ENCODE measurements at regions not wholly inside any gene's neighbourhood (a gene's known extent, or its start where the extent isn't known, plus 50 kb on each side); places are given as distances from the start of the nearest gene placed in this dataset.
"Not testable (repeated sequence)": the region's sequence is repeated elsewhere in the genome, so short reads cannot be mapped to it uniquely, and the experiment has no call there.

DNA sequence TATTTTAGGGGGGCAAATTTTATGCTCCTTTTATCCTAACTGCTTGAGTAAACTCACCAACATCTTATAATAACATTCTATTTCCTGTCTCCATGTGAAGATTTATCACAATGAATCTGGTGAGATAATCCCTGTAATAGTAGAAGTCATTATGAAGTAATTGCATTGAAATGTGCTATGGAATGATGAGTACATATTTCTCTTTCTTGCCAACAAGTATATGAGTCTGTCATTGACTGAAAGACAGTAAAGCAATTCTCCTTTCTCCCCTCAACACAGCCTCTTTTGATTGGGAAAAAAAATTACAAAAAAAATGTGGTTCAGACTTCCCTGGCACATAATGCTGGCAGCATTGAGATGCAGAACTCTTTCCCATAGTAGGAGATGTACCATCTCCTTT is 459.2 kb upstream of the RGMB start:
- POLR2A ChIA-PET, result no interaction called here
- Mint-ChIP-seq H3K27ac (no peak overlapping the region), H3K36me3 (no peaks in the 10 kb centered on the region), H3K4me3 (no peak overlapping the region), H3K27me3 (no peaks in the 10 kb centered on the region), H3K4me1 (peaks cover 0 to 6% (median 1%) of the 10 kb centered on the region in 3 donors), H3K9me3 (no peaks in the 10 kb centered on the region)
- Histone ChIP-seq H3K9me3 (no peaks in the 10 kb centered on the region), H3K27me3 (replicated peaks in 1 of 2; ENCODE audit: control insufficient read depth in 2 of 2, extremely low read depth in 1 of 2, insufficient read depth in 2 of 2, low read length in 1 of 2) (no peaks in the 10 kb centered on the region), H3K27ac (ENCODE audit: low read length) (no peak overlapping the region), H3K36me3 (ENCODE audit: control insufficient read depth in 2 of 2, extremely low read depth in 1 of 2, insufficient read depth in 1 of 2, low read length in 1 of 2) (no peaks in the 10 kb centered on the region), H3K4me1 (ENCODE audit: control insufficient read depth in 1 of 2, extremely low read depth in 1 of 2, insufficient read depth in 2 of 2, low read length in 2 of 2) (no peaks in the 10 kb centered on the region), H3K4me3 (ENCODE audit: control insufficient read depth in 1 of 2, extremely low read depth in 1 of 2, low read length in 1 of 2) (no peak overlapping the region)
- DNase-seq, result no peak
- ATAC-seq (replicated peaks in 1 of 4), result no peak
- CTCF ChIA-PET, result no interaction called here

DNA sequence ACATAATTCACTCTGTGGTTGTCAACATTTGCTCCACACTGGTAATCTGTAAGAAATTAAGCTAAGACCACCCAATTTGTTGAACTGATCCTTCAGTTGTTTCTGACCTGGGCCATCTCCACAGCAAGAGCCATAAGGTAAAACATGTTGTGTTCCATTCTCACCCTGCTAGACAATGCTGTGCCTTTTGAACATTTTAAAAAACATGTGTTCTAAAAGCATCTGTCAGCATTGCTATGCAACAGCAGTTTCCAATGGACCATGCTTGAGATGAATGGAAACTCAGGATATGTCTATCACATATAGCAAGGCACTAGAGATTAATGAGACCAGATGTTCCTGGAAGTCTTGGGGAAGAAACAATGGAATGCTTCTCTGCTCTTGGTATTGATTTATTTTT is 455.1 kb upstream of the RGMB start:
- Mint-ChIP-seq H3K4me3 (no peak overlapping the region), H3K4me1 (no peaks in the 10 kb centered on the region), H3K9me3 (no peaks in the 10 kb centered on the region), H3K36me3 (no peaks in the 10 kb centered on the region), H3K27me3 (peaks cover 0 to 4% of the 10 kb centered on the region in 2 donors), H3K27ac (no peak overlapping the region)
- no peak for ATAC-seq (replicated peaks in 1 of 4)
- no peaks in the 10 kb centered on the region for H3K36me3 ChIP-seq (ENCODE audit: control insufficient read depth in 2 of 2, extremely low read depth in 1 of 2, insufficient read depth in 1 of 2, low read length in 1 of 2)
- H3K27me3 ChIP-seq (replicated peaks in 1 of 2; ENCODE audit: control insufficient read depth in 2 of 2, extremely low read depth in 1 of 2, insufficient read depth in 2 of 2, low read length in 1 of 2), result no peaks in the 10 kb centered on the region
- DNase-seq, result no peak
- CTCF ChIA-PET, result no interaction called here
- no peaks in the 10 kb centered on the region for H3K9me3 ChIP-seq
- H3K4me1 ChIP-seq (ENCODE audit: control insufficient read depth in 1 of 2, extremely low read depth in 1 of 2, insufficient read depth in 2 of 2, low read length in 2 of 2), result no peaks in the 10 kb centered on the region
- no peak overlapping the region for H3K27ac ChIP-seq (ENCODE audit: low read length)
- H3K4me3 ChIP-seq (ENCODE audit: control insufficient read depth in 1 of 2, extremely low read depth in 1 of 2, low read length in 1 of 2), result no peak overlapping the region
- POLR2A ChIA-PET, result no interaction called here

DNA sequence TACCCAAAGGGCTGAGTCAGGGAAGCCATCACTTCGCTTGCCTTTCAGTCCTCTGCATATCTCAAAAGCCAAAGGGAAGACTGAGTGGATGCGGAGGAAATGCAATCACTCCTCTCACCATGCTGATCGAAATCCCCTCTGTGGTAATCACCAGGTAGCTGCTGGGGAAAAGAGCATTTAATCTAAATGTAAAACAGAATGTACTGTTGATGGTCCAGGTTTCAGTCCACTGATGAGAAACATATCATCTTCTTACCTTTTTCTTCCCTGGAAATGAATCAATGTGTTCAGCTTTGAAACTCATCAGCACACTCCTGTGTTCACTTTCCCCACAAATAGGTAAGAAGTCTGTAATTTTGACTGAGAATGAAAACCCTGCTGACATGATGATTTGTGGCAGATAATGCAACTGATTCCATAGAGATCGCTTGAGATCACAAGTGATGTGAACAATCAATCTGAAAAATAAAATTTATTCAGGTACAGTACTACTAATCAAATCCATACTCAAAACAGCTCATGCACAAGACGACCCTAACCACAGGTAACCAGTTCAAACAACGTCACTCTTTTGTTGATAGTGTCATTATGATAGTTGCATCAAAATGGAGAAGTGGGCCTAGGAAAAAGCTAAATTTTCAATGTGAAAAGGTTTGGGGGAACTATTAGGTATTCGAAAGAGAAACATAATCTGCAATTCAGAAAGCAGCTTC is 454.0 kb upstream of the RGMB start:
- no CpG with 5 or more reads among the region's 7 CpGs for WGBS (ENCODE audit: insufficient coverage)
- DNase-seq, result no peak
- H3K4me1 ChIP-seq (ENCODE audit: control insufficient read depth in 1 of 2, extremely low read depth in 1 of 2, insufficient read depth in 2 of 2, low read length in 2 of 2), result no peaks in the 10 kb centered on the region
- H3K36me3 ChIP-seq (ENCODE audit: control insufficient read depth in 2 of 2, extremely low read depth in 1 of 2, insufficient read depth in 1 of 2, low read length in 1 of 2), result no peaks in the 10 kb centered on the region
- no peak for ATAC-seq (replicated peaks in 1 of 4)
- Mint-ChIP-seq H3K27ac (no peak overlapping the region), H3K9me3 (no peaks in the 10 kb centered on the region), H3K4me3 (no peak overlapping the region), H3K27me3 (peaks cover 0 to 4% of the 10 kb centered on the region in 2 donors), H3K4me1 (no peaks in the 10 kb centered on the region), H3K36me3 (no peaks in the 10 kb centered on the region)
- no peak overlapping the region for H3K27ac ChIP-seq (ENCODE audit: low read length)
- H3K4me3 ChIP-seq (ENCODE audit: control insufficient read depth in 1 of 2, extremely low read depth in 1 of 2, low read length in 1 of 2), result no peak overlapping the region
- no peaks in the 10 kb centered on the region for H3K27me3 ChIP-seq (replicated peaks in 1 of 2; ENCODE audit: control insufficient read depth in 2 of 2, extremely low read depth in 1 of 2, insufficient read depth in 2 of 2, low read length in 1 of 2)
- ChIA-PET CTCF (no interaction called here), POLR2A (no interaction called here)
- H3K9me3 ChIP-seq, result no peaks in the 10 kb centered on the region

DNA sequence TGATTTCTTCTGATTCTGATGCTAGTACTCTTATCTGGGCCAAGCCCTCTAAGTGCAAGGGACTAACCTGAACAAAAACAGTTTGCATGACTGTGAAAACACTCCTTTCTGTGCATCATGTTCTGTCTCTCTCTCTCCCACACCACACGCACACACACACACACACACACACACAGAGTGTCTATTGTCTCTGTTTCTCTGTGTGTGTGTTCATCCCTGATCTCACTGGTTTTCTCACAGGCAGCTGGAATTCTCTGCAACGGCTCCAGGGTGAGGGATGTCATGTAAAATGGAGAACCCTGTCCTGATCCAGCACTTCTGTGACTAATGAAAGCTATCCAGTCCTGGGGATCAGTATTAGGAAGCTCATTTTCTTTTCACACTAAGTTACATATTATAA is 453.1 kb upstream of the RGMB start:
- ChIA-PET CTCF (no interaction called here), POLR2A (no interaction called here)
- Histone ChIP-seq H3K27me3 (replicated peaks in 1 of 2; ENCODE audit: control insufficient read depth in 2 of 2, extremely low read depth in 1 of 2, insufficient read depth in 2 of 2, low read length in 1 of 2) (no peaks in the 10 kb centered on the region), H3K27ac (ENCODE audit: low read length) (no peak overlapping the region), H3K4me1 (ENCODE audit: control insufficient read depth in 1 of 2, extremely low read depth in 1 of 2, insufficient read depth in 2 of 2, low read length in 2 of 2) (no peaks in the 10 kb centered on the region), H3K36me3 (ENCODE audit: control insufficient read depth in 2 of 2, extremely low read depth in 1 of 2, insufficient read depth in 1 of 2, low read length in 1 of 2) (no peaks in the 10 kb centered on the region), H3K4me3 (ENCODE audit: control insufficient read depth in 1 of 2, extremely low read depth in 1 of 2, low read length in 1 of 2) (no peak overlapping the region), H3K9me3 (no peaks in the 10 kb centered on the region)
- Mint-ChIP-seq H3K4me3 (no peak overlapping the region), H3K36me3 (no peaks in the 10 kb centered on the region), H3K4me1 (no peaks in the 10 kb centered on the region), H3K27ac (no peak overlapping the region), H3K27me3 (peaks cover 0 to 4% of the 10 kb centered on the region in 2 donors), H3K9me3 (peaks cover 0 to 4% (median 0%) of the 10 kb centered on the region in 3 donors)
- no peak for DNase-seq
- no peak for ATAC-seq (replicated peaks in 1 of 4)
- WGBS (ENCODE audit: insufficient coverage), result no CpG with 5 or more reads among the region's 2 CpGs

DNA sequence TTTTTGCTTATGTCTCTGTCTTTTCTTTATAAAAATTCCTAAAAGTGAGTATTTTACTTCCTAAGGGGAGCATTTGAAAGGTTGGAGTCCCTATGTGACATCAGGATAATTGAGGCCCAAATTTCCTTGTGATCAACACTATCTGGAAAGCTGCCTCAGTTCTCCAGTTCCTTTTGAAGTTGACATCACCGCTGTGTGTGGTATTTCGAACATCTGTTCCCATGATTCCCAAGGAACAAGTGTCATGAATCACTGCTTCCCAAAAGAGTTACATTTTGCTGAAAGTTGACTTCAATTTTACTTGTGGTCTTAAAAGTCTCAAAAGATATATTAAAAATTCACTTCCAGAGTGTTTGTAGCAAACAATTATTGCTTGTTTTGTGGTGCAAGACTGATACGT is 452.1 kb upstream of the RGMB start:
- H3K27me3 Mint-ChIP-seq, result peaks cover 0 to 4% of the 10 kb centered on the region in 2 donors
- WGBS (ENCODE audit: insufficient coverage), result 100% methylated on average over 2 of the region's 3 CpGs
- no peak overlapping the region for H3K27ac Mint-ChIP-seq
- Histone ChIP-seq H3K4me3 (ENCODE audit: control insufficient read depth in 1 of 2, extremely low read depth in 1 of 2, low read length in 1 of 2) (no peak overlapping the region), H3K9me3 (no peaks in the 10 kb centered on the region), H3K36me3 (ENCODE audit: control insufficient read depth in 2 of 2, extremely low read depth in 1 of 2, insufficient read depth in 1 of 2, low read length in 1 of 2) (no peaks in the 10 kb centered on the region), H3K27me3 (replicated peaks in 1 of 2; ENCODE audit: control insufficient read depth in 2 of 2, extremely low read depth in 1 of 2, insufficient read depth in 2 of 2, low read length in 1 of 2) (no peaks in the 10 kb centered on the region), H3K27ac (ENCODE audit: low read length) (no peak overlapping the region), H3K4me1 (ENCODE audit: control insufficient read depth in 1 of 2, extremely low read depth in 1 of 2, insufficient read depth in 2 of 2, low read length in 2 of 2) (no peaks in the 10 kb centered on the region)
- H3K4me3 Mint-ChIP-seq, result no peak overlapping the region
- DNase-seq (no peak), ATAC-seq (replicated peaks in 1 of 4) (no peak)
- H3K36me3 Mint-ChIP-seq, result no peaks in the 10 kb centered on the region
- POLR2A ChIA-PET, result no interaction called here
- CTCF ChIA-PET, result no interaction called here
- peaks cover 0 to 4% (median 0%) of the 10 kb centered on the region in 3 donors for H3K9me3 Mint-ChIP-seq
- no peaks in the 10 kb centered on the region for H3K4me1 Mint-ChIP-seq

DNA sequence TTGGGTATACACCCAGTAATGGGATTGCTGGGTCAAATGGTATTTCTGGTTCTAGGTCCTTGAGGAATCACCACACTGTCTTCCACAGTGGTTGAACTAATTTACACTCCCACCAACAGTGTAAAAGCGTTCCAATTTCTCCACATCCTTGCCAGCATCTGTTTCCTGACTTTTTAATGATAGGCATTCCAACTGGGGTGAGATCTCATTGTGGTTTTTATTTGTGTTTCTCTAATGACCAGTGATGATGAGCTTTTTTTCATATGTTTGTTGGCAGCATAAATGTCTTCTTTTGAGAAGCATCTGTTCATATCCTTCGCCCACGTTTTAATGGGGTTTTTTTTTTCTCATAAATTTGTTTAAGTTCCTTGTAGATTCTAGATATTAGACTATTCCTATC is 448.3 kb upstream of the RGMB start:
- H3K4me3 ChIP-seq (ENCODE audit: control insufficient read depth in 1 of 2, extremely low read depth in 1 of 2, low read length in 1 of 2); H3K27me3 ChIP-seq (replicated peaks in 1 of 2; ENCODE audit: control insufficient read depth in 2 of 2, extremely low read depth in 1 of 2, insufficient read depth in 2 of 2, low read length in 1 of 2); H3K9me3 Mint-ChIP-seq; H3K9me3 ChIP-seq; H3K36me3 Mint-ChIP-seq; H3K27me3 Mint-ChIP-seq; CTCF ChIA-PET; H3K4me1 Mint-ChIP-seq; H3K36me3 ChIP-seq (ENCODE audit: control insufficient read depth in 2 of 2, extremely low read depth in 1 of 2, insufficient read depth in 1 of 2, low read length in 1 of 2); POLR2A ChIA-PET; H3K4me1 ChIP-seq (ENCODE audit: control insufficient read depth in 1 of 2, extremely low read depth in 1 of 2, insufficient read depth in 2 of 2, low read length in 2 of 2); H3K27ac ChIP-seq (ENCODE audit: low read length); H3K27ac Mint-ChIP-seq; ATAC-seq (replicated peaks in 1 of 4); DNase-seq; H3K4me3 Mint-ChIP-seq: not testable (repeated sequence)
- WGBS (ENCODE audit: insufficient coverage), result no CpG with 5 or more reads among the region's 3 CpGs

DNA sequence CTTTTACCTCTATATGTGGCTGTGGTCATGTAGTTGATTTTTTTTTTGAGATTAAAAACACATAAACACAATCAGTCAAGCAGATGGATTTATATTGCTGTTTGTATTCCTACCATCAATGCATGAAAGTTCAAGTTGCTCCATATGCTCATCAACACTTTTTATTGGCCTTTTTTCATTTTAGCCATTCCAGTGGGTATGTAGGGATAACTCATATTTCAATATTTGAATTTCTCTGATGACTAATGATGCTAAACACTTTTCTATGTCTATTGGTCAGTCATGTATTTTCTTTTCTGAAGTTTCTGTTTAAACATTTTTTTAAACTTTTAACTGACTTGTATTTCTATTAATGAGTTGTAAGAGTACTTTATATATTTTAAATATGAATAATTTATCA is 445.4 kb upstream of the RGMB start:
- CTCF ChIA-PET, result no interaction called here
- no peaks in the 10 kb centered on the region for H3K36me3 Mint-ChIP-seq
- peaks cover 0 to 4% (median 0%) of the 10 kb centered on the region in 3 donors for H3K9me3 Mint-ChIP-seq

More for the DNA sequence above, 445.4 kb upstream of the RGMB start:
- H3K27ac Mint-ChIP-seq, result no peak overlapping the region
- H3K27ac ChIP-seq (ENCODE audit: low read length), result no peak overlapping the region
- H3K4me3 Mint-ChIP-seq, result no peak overlapping the region
- POLR2A ChIA-PET, result no interaction called here
- ATAC-seq (replicated peaks in 1 of 4), result no peak
- no peaks in the 10 kb centered on the region for H3K27me3 Mint-ChIP-seq
- no peaks in the 10 kb centered on the region for H3K4me1 ChIP-seq (ENCODE audit: control insufficient read depth in 1 of 2, extremely low read depth in 1 of 2, insufficient read depth in 2 of 2, low read length in 2 of 2)
- H3K4me3 ChIP-seq (ENCODE audit: control insufficient read depth in 1 of 2, extremely low read depth in 1 of 2, low read length in 1 of 2), result no peak overlapping the region
- no peaks in the 10 kb centered on the region for H3K36me3 ChIP-seq (ENCODE audit: control insufficient read depth in 2 of 2, extremely low read depth in 1 of 2, insufficient read depth in 1 of 2, low read length in 1 of 2)
- H3K4me1 Mint-ChIP-seq, result no peaks in the 10 kb centered on the region
- no peaks in the 10 kb centered on the region for H3K27me3 ChIP-seq (replicated peaks in 1 of 2; ENCODE audit: control insufficient read depth in 2 of 2, extremely low read depth in 1 of 2, insufficient read depth in 2 of 2, low read length in 1 of 2)
- DNase-seq, result no peak
- H3K9me3 ChIP-seq, result no peaks in the 10 kb centered on the region
